Ureter (tissue), 1 donor: ENCODE measurements at regions not wholly inside any gene's neighbourhood (a gene's known extent, or its start where the extent isn't known, plus 50 kb on each side); places are given as distances from the start of the nearest gene placed in this dataset.
"Not testable (repeated sequence)": the region's sequence is repeated elsewhere in the genome, so short reads cannot be mapped to it uniquely, and the experiment has no call there.

ENCODE experiments used
- DNase-seq: peaks from one replicate; pipeline ENCODE4 v3.0.0-alpha.2; 2020; ENCODE audit warnings: low spot score
- donor health status: DM: yes; HTN: yes; CAD: no.

DNA sequence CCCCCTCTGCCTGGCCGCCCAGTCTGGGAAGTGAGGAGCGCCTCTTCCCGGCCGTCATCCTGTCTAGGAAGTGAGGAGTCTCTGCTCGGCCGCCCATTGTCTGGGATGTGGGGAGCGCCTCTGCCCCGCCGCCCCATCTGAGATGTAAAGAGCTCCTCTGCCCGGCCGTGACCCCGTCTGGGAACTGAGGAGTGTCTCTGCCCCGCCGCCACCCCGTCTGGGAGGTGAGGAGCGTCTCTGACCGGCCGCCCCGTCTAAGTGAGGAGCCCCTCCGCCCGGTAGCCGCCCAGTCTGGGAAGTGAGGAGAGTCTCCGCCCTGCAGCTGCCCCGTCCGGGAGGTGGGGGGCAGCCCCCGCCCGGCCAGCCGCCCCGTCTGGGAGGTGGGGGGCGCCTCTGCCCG is 228.9 kb downstream of the RPIA start:
- not testable (repeated sequence) for DNase-seq

GRCh38 chr2:88924533-88924932 is 233.1 kb downstream of the RPIA start:
- no peak for DNase-seq

GRCh38 chr2:88925770-88926462 is 234.4 kb downstream of the RPIA start:
- DNase-seq = no peak

- DNase-seq = no peak
These were observed 235.7 kb downstream of the RPIA start for GRCh38 chr2:88927128-88927527.

DNA sequence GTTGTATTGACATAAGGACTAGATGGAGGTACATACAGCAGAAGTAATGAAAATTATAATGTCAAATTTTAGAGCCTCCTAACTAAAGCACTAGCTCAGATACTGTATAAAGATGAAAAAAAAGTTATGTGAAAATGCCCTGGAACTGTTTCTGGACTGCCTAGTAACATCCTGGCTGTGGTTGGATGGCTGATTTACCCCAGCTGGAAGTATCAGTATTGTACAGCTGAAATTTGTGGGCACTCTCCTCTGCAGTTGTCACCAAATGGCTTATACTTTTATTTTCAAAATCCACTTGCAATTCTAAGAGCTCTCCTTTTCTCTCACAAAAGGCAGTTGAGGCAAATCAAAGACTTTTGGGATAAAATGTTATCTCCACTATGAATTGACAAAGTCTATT is 239.2 kb downstream of the RPIA start:
- DNase-seq = no peak

GRCh38 chr2:88932686-88933085 is 241.2 kb downstream of the RPIA start:
- no peak for DNase-seq

DNA sequence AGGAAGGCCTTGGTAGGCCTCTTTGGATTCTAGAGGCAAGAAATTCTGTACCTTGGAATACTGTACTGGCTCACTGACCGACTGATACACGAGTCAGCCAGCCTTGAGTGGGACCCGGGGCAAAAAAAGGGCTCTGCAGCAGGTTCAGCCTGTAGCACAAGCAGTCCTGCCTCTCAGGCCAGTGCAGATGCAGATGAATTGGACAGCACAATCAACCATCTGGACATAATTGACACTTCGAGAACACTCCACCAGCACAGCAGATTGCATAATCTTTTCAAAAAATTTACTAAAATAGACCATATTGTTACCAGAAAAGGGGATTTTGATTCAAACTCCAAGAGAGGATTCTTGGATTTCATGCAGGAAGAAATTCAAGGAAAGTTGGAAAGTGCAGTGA is 241.6 kb downstream of the RPIA start:
- DNase-seq = no peak

- no peak for DNase-seq
These were observed 242.5 kb downstream of the RPIA start for GRCh38 chr2:88933980-88934379.

- not testable (repeated sequence) for DNase-seq
These were observed 249.7 kb downstream of the RPIA start for GRCh38 chr2:88941178-88941577.

- DNase-seq = no peak
These were observed 251.3 kb downstream of the RPIA start for GRCh38 chr2:88942798-88943197.

GRCh38 chr2:88949336-88949735 is 257.9 kb downstream of the RPIA start:
- DNase-seq = no peak

DNA sequence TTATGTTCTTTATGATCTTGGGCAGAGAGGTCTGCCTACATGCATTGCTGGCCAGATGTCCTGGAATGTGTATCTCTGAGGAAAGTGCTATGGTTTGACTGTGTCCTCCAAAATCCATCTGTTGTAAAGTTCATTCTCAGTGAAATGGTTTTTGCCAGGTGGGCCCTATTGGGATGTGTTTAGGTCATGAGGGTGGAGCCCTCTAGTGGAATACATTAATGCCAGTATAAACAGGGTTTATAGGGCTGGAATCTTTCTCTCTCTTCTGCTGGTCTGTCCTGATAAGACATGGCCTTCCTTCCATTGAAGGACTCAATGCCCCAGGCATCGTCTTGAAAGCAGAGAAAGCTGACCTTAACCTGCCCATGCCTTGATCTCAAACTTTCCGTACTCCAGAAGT is 258.5 kb downstream of the RPIA start:
- no peak for DNase-seq

GRCh38 chr2:88955607-88956006 is 264.1 kb downstream of the RPIA start:
- no peak for DNase-seq

DNA sequence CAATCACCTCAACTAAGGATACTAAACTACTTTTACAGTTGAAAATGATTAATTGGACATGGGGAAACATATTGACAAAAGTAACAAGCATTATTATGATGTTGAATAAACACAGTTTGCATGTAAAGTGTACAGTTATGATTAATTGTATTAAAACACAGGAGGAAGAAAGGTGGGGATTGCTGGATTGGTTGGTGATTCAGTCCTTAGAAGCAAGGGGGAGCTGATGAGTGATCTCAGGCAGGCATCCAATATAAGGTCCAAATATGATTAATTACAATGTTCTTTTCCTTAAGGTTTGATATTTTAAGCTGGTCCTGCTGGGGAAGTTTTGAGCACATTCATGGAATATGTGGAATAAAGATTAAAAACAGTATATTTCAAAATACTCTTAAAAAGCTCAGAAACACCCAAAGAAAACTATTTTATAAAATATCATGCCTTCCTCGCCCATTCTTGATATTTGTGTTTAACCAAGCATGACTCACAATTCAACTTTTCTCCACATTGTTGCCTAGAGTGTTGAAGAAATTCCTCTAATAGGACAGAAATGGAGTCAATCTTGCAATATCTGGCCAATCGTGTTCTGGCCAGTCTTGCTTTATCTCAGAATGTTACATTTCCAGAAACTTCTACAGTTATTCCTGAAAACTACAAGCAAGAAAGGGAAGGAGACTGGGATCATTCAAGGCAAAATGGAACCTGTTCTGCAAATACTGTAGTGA is 268.2 kb downstream of the RPIA start:
- DNase-seq = no peak

DNA sequence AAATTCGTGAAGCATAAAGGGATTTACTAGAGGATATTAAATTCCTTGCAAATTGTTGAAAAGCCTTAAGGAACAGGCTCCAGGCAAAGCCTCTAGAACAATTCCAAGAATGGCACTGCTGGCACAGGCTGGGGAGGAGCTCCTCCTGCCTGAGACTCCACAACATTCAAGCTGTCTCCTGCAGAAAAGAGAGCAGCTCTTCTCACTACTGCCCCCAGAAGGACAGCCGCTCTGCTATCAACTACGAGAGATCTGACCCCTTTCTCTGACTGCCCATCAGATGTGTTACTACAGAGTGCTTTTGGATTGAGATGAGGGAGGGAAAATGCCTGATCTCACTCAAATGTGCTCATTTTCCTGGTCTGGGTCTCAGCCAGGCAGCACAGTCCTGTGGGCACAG is 269.9 kb downstream of the RPIA start:
- not testable (repeated sequence) for DNase-seq

DNA sequence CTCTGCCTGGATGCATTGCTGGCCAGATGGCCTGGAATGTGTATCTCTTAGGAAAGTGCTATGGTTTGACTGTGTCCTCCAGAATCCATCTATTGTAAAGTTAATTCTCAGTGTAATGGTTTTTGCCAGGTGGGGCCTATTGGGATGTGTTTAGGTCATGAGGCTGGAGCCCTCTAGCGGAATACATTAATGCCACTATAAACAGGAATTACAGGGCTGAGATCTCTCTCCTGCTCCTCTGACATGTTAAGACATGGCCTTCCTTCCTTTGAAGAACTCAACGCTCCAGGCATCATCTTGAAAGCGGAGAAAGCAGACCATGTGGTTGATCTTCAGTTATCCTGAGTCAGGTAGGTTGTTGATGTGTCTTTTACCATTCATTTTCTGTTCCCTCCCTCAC is 276.4 kb downstream of the RPIA start:
- DNase-seq = no peak

DNA sequence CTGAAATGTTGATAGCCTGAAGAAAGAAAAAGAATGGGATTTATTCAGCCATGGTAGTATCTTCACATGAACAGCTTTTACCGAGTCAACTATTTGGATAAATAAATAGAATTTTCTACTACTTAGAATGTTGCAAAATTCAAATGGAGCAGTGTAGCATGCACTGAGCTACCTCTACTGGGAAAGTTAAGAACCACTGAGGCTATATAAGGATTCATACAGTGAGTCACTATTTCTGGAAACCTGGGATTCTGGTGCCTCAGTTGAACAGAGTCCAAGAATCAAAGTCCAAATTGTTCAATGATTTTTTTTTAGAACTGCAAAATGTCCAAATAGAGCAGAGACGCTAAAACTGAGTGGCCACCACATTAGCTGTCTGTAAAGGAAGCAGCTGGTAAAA is 286.5 kb downstream of the RPIA start:
- DNase-seq = not testable (repeated sequence)

DNA sequence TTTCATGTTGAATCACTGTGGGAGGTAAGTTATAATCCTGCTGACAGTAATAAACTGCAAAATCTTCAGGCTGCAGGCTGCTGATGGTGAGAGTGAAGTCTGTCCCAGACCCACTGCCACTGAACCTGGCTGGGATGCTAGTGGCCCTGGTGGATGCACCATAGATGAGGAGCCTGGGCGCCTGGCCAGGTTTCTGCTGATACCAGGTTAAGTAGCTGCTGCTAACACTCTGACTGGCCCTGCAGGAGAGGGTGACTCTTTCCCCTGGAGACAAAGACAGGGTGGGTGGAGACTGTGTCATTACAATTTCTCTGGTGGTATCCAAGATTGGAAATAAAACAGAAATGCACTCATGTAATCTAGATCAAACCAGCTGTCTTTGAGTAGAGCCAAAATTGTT is 287.0 kb downstream of the RPIA start:
- not testable (repeated sequence) for DNase-seq

DNA sequence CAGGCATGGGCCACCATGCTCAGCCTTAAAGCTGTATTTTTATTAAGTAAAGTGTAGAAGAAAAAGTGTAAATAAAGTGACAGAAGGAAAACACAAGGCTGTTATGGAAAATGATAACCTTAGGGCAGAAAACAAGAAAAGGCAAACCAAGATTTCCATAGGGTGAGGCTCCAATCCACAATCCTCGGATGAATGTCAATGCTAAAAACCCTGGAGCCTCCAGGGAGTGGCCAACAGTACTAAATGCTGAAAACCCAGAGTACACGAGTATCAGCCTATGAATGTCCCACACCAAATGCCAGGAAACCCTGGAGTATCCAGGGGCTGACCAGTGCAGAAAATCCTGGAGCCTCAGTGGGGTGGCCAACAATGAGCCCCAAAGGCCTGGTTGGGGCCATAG is 292.6 kb downstream of the RPIA start:
- DNase-seq = not testable (repeated sequence)

DNA sequence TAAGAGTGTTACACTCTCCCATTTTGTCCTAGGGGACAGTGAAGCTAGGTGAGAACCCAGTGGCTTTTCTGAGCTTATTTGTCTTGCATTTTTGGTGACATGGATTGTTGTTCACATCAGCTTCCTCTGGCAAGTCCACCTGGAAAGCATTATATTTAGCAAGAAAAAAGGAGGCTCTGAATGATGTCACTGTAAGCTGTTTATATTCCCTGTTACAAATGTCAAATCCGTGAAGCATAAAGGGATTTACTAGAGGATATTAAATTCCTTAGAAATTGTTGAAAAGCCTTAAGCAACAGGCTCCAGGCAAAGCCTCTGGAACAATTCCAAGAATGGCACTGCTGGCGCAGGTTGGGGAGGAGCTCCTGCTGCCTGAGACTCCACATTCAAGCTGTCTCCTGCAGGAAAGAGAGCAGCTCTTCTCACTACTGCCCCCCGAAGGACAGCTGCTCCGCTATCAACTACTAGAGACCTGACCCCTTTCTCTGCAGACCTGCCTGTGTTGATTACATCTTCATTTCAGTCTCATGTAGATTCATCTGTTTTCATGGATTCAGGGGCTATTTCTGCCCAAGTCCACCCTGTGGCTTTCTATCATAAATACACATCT is 295.4 kb downstream of the RPIA start:
- not testable (repeated sequence) for DNase-seq

- not testable (repeated sequence) for DNase-seq
These were observed 297.1 kb downstream of the RPIA start for GRCh38 chr2:88988617-88989016.

DNA sequence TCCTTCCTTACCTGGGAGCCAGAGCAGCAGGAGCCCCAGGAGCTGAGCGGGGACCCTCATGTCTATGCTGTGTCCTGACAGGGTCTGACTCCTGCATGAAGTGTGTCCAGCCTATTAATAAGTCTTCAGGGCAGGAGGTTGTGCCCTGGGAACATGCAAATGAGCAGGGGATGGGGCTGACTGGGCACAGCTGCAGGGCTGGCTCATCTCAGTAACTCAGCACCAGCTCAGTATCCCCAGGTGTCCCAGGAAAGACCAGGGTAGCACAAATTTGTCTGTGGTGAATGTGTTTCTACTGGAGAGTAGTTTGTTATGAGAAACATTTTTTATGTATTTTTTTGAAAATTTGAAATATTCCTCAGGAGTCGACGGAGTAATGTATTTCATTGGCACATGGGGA is 301.3 kb downstream of the RPIA start:
- DNase-seq = not testable (repeated sequence)

- DNase-seq = not testable (repeated sequence)
These were observed 303.4 kb downstream of the RPIA start for GRCh38 chr2:88994856-88995255.
